Breast epithelium (tissue), 4 donors: ENCODE measurements at regions not wholly inside any gene's neighbourhood (a gene's known extent, or its start where the extent isn't known, plus 50 kb on each side); places are given as distances from the start of the nearest gene placed in this dataset.

Experiments used
- DNase-seq, 2 donors: peaks; one replicate each; pipeline ENCODE4 v3.0.0-alpha.2; 2019; ENCODE audit warnings: low spot score in 2 of 2
- H3K27ac ChIP-seq, 2 donors: fragments of 200-600 bp; sonication (generic) in 1 of 2; one replicate each; pipeline ENCODE4 v1.5.1; 2016 to 2019; ENCODE audit warnings: mild to moderate bottlenecking in 1 of 2
- H3K27me3 ChIP-seq, 2 donors: fragments of 200-600 bp; sonication (generic) in 1 of 2; one replicate each; pipeline versions ENCODE4 v1.5.1 to v1.6.0; 2017 to 2019; ENCODE audit warnings: control low read depth in 1 of 2, mild to moderate bottlenecking in 1 of 2
- H3K36me3 ChIP-seq: fragments of 200-600 bp; one replicate; pipeline ENCODE4 v1.5.1; 2019
- H3K4me1 ChIP-seq, 2 donors: fragments of 200-600 bp; sonication (generic); one replicate each; pipeline ENCODE4 v1.5.1; 2016 to 2019; ENCODE audit warnings: control low read depth in 1 of 2
- H3K4me3 ChIP-seq, 3 donors: fragments of 200-600 bp; sonication (generic); 1 replicate in 2 of 3; 2 replicates in 1 of 3; pipeline ENCODE4 v1.5.1; 2016 to 2019; ENCODE audit warnings: mild to moderate bottlenecking in 3 of 3, moderate library complexity in 2 of 3
- H3K9me3 ChIP-seq, 2 donors: fragments of 200-600 bp; sonication (generic) in 1 of 2; one replicate each; pipeline ENCODE4 v1.5.1; 2016 to 2019; ENCODE audit warnings: control low read depth in 1 of 2
- POLR2A ChIP-seq: fragments of 450-650 bp; IDR thresholded peaks from one replicate; pipeline ENCODE4 v1.6.1; 2016; ENCODE audit warnings: antibody characterized with exemption, mild to moderate bottlenecking, moderate library complexity
- POLR2AphosphoS5 ChIP-seq, 3 donors: sonication (generic); formaldehyde crosslinking; IDR thresholded peaks; one replicate each; pipeline ENCODE4 v1.6.1; 2017; ENCODE audit warnings: antibody characterized with exemption in 3 of 3
- intact Hi-C: fragments of 100-400 bp; cut with DNase I; formaldehyde crosslinking; loops from one replicate; pipeline ENCODE4 v1.15.1; 2023; ENCODE audit warnings: low total_unique reads
- TF ChIP-seq, protein P1 (sequence below), 3 donors: fragments of 450-650 bp; IDR thresholded peaks; one replicate each; pipeline ENCODE4 v1.5.1; 2016 to 2017; ENCODE audit warnings: antibody characterized with exemption in 3 of 3, mild to moderate bottlenecking in 3 of 3, moderate library complexity in 3 of 3

DNA sequence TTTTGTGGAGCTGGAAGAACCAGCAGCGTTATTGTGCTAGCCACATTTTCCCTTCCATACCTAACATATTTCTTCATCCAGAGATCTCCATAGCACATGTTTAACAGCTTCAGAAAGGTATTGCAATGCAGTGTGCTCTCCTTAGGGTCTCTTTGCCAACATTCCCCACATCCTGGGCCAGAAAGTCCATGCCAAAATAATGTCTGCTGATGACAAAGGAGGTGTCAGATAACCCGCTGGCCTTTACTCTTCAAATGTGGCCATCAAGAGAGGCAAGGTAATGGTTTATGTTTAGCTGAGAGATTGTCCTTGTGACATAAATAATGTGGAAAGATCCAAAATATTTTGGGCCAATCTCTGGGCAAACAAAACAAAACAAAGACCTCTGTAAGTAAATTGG, 1027.7 kb downstream of the NLGN4Y start:
- H3K27ac ChIP-seq: no peak overlapping the region
- intact Hi-C loops: no loop called here
- DNase-seq: no peak
- H3K4me3 ChIP-seq: no peak overlapping the region
- no peaks in the 10 kb centered on the region for H3K4me1 ChIP-seq
- H3K9me3 ChIP-seq: no peaks in the 10 kb centered on the region
- no peaks in the 10 kb centered on the region for H3K27me3 ChIP-seq
- no peaks in the 10 kb centered on the region for H3K36me3 ChIP-seq
- no peak for TF ChIP-seq POLR2A
- TF ChIP-seq POLR2AphosphoS5 (IDR thresholded peaks at IDR 0.05): no peak
- TF ChIP-seq, protein P1, sequence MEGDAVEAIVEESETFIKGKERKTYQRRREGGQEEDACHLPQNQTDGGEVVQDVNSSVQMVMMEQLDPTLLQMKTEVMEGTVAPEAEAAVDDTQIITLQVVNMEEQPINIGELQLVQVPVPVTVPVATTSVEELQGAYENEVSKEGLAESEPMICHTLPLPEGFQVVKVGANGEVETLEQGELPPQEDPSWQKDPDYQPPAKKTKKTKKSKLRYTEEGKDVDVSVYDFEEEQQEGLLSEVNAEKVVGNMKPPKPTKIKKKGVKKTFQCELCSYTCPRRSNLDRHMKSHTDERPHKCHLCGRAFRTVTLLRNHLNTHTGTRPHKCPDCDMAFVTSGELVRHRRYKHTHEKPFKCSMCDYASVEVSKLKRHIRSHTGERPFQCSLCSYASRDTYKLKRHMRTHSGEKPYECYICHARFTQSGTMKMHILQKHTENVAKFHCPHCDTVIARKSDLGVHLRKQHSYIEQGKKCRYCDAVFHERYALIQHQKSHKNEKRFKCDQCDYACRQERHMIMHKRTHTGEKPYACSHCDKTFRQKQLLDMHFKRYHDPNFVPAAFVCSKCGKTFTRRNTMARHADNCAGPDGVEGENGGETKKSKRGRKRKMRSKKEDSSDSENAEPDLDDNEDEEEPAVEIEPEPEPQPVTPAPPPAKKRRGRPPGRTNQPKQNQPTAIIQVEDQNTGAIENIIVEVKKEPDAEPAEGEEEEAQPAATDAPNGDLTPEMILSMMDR (IDR thresholded peaks at IDR 0.05): no peak

DNA sequence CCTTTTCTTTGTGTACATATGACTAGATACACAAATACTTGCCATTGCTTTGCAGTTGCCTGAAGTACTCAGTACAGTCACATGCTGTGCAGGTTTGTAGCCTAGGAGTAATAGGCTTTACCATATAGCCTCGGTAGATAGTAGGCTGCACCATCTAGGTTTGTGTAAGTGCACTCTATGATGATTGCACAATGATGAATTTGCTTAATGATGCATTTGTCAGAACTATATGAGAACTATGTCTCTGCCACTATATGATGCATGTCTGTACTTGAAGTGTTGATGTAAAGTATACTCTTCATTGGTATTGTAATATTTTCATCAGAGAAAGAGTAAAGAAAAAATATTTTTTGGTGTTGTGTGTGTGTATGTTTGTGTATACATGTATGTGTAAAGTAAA, 1030.7 kb downstream of the NLGN4Y start:
- H3K27ac ChIP-seq: no peak overlapping the region
- H3K9me3 ChIP-seq: no peaks in the 10 kb centered on the region
- no peak for DNase-seq
- H3K27me3 ChIP-seq: no peaks in the 10 kb centered on the region
- no peak overlapping the region for H3K4me3 ChIP-seq
- no peaks in the 10 kb centered on the region for H3K4me1 ChIP-seq
- H3K36me3 ChIP-seq: no peaks in the 10 kb centered on the region
- TF ChIP-seq POLR2AphosphoS5 (IDR thresholded peaks at IDR 0.05) (no peak), POLR2A (no peak)
- TF ChIP-seq, protein P1 (IDR thresholded peaks at IDR 0.05): no peak
- intact Hi-C loops: no loop called here

DNA sequence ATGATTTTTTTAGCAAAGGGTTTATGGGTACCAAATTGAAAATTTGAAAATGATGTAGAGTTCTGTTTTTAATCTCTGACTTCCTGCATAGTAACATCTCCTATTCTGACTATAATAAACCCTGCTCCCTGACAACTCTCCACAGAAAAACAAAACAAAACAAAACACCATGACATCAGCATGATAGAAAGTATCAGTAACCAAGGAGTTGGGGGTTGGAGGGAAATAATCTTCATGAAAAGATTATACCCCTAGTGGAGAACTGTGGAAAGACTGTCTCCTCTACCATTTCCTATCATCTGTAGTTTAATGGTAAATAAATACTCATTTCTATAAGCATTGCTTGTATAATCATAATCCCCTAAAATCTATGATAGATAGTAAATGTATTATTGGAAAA, 1034.8 kb downstream of the NLGN4Y start:
- Histone ChIP-seq H3K27ac (no peak overlapping the region), H3K36me3 (no peaks in the 10 kb centered on the region), H3K4me1 (no peaks in the 10 kb centered on the region), H3K9me3 (no peaks in the 10 kb centered on the region), H3K4me3 (no peak overlapping the region), H3K27me3 (no peaks in the 10 kb centered on the region)
- no peak for DNase-seq
- TF ChIP-seq, protein P1 (IDR thresholded peaks at IDR 0.05): no peak
- TF ChIP-seq POLR2A (no peak), POLR2AphosphoS5 (IDR thresholded peaks at IDR 0.05) (no peak)
- intact Hi-C loops: no loop called here

DNA sequence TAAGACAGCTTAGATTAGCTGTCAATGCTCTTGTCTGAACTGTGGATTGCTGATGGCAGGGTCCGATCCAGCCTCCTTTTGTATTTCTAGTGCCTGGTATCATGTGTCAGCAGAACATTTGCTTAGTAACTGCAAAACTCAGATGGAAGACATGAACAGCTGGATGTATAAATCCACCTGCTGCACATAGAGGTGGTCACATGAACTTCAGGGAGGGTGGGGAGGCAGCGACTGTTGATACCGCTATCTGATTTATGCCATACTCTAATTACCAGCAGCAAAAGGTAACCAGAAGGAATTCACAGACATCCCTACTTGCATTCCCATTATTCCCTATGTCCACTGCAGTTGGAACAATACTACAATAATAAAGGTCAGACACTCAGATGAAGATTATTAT, 1036.5 kb downstream of the NLGN4Y start:
- Histone ChIP-seq H3K9me3 (no peaks in the 10 kb centered on the region), H3K36me3 (no peaks in the 10 kb centered on the region), H3K27me3 (no peaks in the 10 kb centered on the region), H3K4me3 (no peak overlapping the region), H3K27ac (no peak overlapping the region), H3K4me1 (no peaks in the 10 kb centered on the region)
- DNase-seq: no peak
- intact Hi-C loops: no loop called here
- TF ChIP-seq POLR2AphosphoS5 (IDR thresholded peaks at IDR 0.05) (no peak), POLR2A (no peak)
- TF ChIP-seq, protein P1 (IDR thresholded peaks at IDR 0.05): no peak

DNA sequence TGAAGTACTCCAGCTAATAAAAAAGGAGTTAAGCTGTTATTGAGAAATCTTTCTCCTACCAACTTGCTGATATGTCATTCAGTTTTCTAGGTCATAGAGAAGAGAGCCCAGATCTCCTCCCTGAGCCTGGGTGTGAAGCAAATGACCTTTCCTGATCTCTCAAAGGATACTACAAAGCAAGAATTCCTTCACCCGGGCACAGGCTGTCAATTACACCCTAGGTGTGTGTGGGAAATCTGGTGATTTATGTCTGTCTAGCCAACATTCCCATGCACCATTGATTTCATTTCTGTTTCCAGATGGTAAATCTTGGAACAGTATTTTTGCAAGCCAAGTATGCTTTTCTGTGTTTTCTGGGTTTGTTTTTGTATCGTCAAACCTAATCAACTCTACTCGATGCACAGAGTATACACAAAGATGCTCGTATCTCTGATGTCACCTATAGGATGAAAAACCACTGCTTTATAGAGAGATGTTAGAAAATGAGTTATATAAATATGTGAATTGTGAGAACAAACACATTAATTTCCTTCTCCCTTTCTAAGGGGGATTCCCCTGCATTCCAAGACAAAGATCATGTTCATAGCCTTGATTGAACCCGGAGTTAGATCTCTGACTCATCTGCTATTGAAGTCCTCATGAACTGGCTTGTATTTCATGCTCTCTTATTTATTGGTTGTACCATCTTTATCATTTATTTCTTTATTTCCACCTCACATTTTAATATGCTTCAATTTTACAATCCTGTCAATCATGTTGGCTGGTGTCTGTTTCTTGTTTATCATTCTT, 1037.4 kb downstream of the NLGN4Y start:
- H3K27me3 ChIP-seq: no peaks in the 10 kb centered on the region
- TF ChIP-seq POLR2A (no peak), POLR2AphosphoS5 (IDR thresholded peaks at IDR 0.05) (no peak)
- TF ChIP-seq, protein P1 (IDR thresholded peaks at IDR 0.05): no peak
- H3K4me1 ChIP-seq: no peaks in the 10 kb centered on the region
- no peak for DNase-seq
- intact Hi-C loops: no loop called here
- no peak overlapping the region for H3K4me3 ChIP-seq
- H3K36me3 ChIP-seq: no peaks in the 10 kb centered on the region
- H3K9me3 ChIP-seq: no peaks in the 10 kb centered on the region
- no peak overlapping the region for H3K27ac ChIP-seq
